ENCODE measurements at regions not wholly inside any gene's neighbourhood (a gene's known extent, or its start where the extent isn't known, plus 50 kb on each side); places are given as distances from the start of the nearest gene placed in this dataset.
"Not testable (repeated sequence)": the region's sequence is repeated elsewhere in the genome, so short reads cannot be mapped to it uniquely, and the experiment has no call there.

GRCh38 chr12:124702736-124703135, 135.3 kb upstream of the NCOR2 start:
- no peak for DNase-seq (ENCODE audit: low spot score in 2 of 2)
- no peak overlapping the region for H3K4me3 Mint-ChIP-seq
- no peaks in the 10 kb centered on the region for H3K4me1 Mint-ChIP-seq
- no peak overlapping the region for H3K27ac Mint-ChIP-seq (ENCODE audit: low read depth)
- peaks cover 12% of the 10 kb centered on the region for H3K27me3 Mint-ChIP-seq
- H3K36me3 Mint-ChIP-seq (ENCODE audit: insufficient read depth) = peaks cover 1% of the 10 kb centered on the region
- ATAC-seq (replicated peaks; ENCODE audit: extremely low read depth, poor library complexity, severe bottlenecking) = no peak
- no peaks in the 10 kb centered on the region for H3K9me3 Mint-ChIP-seq

- Mint-ChIP-seq H3K27ac (ENCODE audit: low read depth) (no peak overlapping the region), H3K4me3 (no peak overlapping the region), H3K9me3 (no peaks in the 10 kb centered on the region), H3K4me1 (no peaks in the 10 kb centered on the region), H3K27me3 (peaks cover 12% of the 10 kb centered on the region), H3K36me3 (ENCODE audit: insufficient read depth) (peaks cover 1% of the 10 kb centered on the region)
- ATAC-seq (replicated peaks; ENCODE audit: extremely low read depth, poor library complexity, severe bottlenecking) (no peak), DNase-seq (ENCODE audit: low spot score in 2 of 2) (no peak)
These were observed 133.6 kb upstream of the NCOR2 start for GRCh38 chr12:124700810-124701592.

GRCh38 chr12:124699909-124700308, 132.5 kb upstream of the NCOR2 start:
- Mint-ChIP-seq H3K27ac (ENCODE audit: low read depth) (no peak overlapping the region), H3K36me3 (ENCODE audit: insufficient read depth) (peaks cover 1% of the 10 kb centered on the region), H3K27me3 (peaks cover 12% of the 10 kb centered on the region), H3K4me3 (no peak overlapping the region), H3K9me3 (no peaks in the 10 kb centered on the region), H3K4me1 (peaks cover 6% of the 10 kb centered on the region)
- ATAC-seq (replicated peaks; ENCODE audit: extremely low read depth, poor library complexity, severe bottlenecking) (no peak), DNase-seq (ENCODE audit: low spot score in 2 of 2) (no peak)

- Mint-ChIP-seq H3K4me3 (no peak overlapping the region), H3K27me3 (peaks cover 12% of the 10 kb centered on the region), H3K36me3 (ENCODE audit: insufficient read depth) (no peaks in the 10 kb centered on the region), H3K4me1 (peaks cover 15% of the 10 kb centered on the region), H3K9me3 (no peaks in the 10 kb centered on the region), H3K27ac (ENCODE audit: low read depth) (no peak overlapping the region)
- ATAC-seq (replicated peaks; ENCODE audit: extremely low read depth, poor library complexity, severe bottlenecking) (no peak), DNase-seq (ENCODE audit: low spot score in 2 of 2) (no peak)
These were observed 131.5 kb upstream of the NCOR2 start for GRCh38 chr12:124698998-124699305.

GRCh38 chr12:124698211-124698997, 131.0 kb upstream of the NCOR2 start:
- Mint-ChIP-seq H3K4me3 (no peak overlapping the region), H3K36me3 (ENCODE audit: insufficient read depth) (no peaks in the 10 kb centered on the region), H3K9me3 (no peaks in the 10 kb centered on the region), H3K27me3 (peaks cover 12% of the 10 kb centered on the region), H3K4me1 (peaks cover 16% of the 10 kb centered on the region), H3K27ac (ENCODE audit: low read depth) (no peak overlapping the region)
- no peak for ATAC-seq (replicated peaks; ENCODE audit: extremely low read depth, poor library complexity, severe bottlenecking)
- DNase-seq (ENCODE audit: low spot score in 2 of 2) = no peak

- DNase-seq (ENCODE audit: low spot score in 2 of 2); ATAC-seq (replicated peaks; ENCODE audit: extremely low read depth, poor library complexity, severe bottlenecking); H3K36me3 Mint-ChIP-seq (ENCODE audit: insufficient read depth); H3K4me3 Mint-ChIP-seq; H3K9me3 Mint-ChIP-seq; H3K27ac Mint-ChIP-seq (ENCODE audit: low read depth): not testable (repeated sequence)
- H3K4me1 Mint-ChIP-seq = peaks cover 16% of the 10 kb centered on the region
- peaks cover 12% of the 10 kb centered on the region for H3K27me3 Mint-ChIP-seq
These were observed 130.3 kb upstream of the NCOR2 start for GRCh38 chr12:124697722-124698121.

- H3K9me3 Mint-ChIP-seq = no peaks in the 10 kb centered on the region
- H3K27me3 Mint-ChIP-seq = peaks cover 12% of the 10 kb centered on the region
- ATAC-seq (replicated peaks; ENCODE audit: extremely low read depth, poor library complexity, severe bottlenecking) (no peak), DNase-seq (ENCODE audit: low spot score in 2 of 2) (no peak)
- H3K27ac Mint-ChIP-seq (ENCODE audit: low read depth) = no peak overlapping the region
- no peak overlapping the region for H3K4me3 Mint-ChIP-seq
- peaks cover 16% of the 10 kb centered on the region for H3K4me1 Mint-ChIP-seq
- H3K36me3 Mint-ChIP-seq (ENCODE audit: insufficient read depth) = no peaks in the 10 kb centered on the region
These were observed 129.5 kb upstream of the NCOR2 start for GRCh38 chr12:124696693-124697476.

GRCh38 chr12:124695861-124696260, 128.4 kb upstream of the NCOR2 start:
- Mint-ChIP-seq H3K27me3 (peaks cover 12% of the 10 kb centered on the region), H3K36me3 (ENCODE audit: insufficient read depth) (no peaks in the 10 kb centered on the region), H3K4me3 (no peak overlapping the region), H3K27ac (ENCODE audit: low read depth) (peak overlapping the region; percentile 69), H3K9me3 (no peaks in the 10 kb centered on the region), H3K4me1 (peaks cover 16% of the 10 kb centered on the region)
- DNase-seq (ENCODE audit: low spot score in 2 of 2) (no peak), ATAC-seq (replicated peaks; ENCODE audit: extremely low read depth, poor library complexity, severe bottlenecking) (no peak)

- ATAC-seq (replicated peaks; ENCODE audit: extremely low read depth, poor library complexity, severe bottlenecking) (no peak), DNase-seq (ENCODE audit: low spot score in 2 of 2) (no peak)
- Mint-ChIP-seq H3K36me3 (ENCODE audit: insufficient read depth) (no peaks in the 10 kb centered on the region), H3K9me3 (no peaks in the 10 kb centered on the region), H3K27ac (ENCODE audit: low read depth) (peak overlapping the region; percentile 69), H3K4me1 (peaks cover 16% of the 10 kb centered on the region), H3K4me3 (no peak overlapping the region), H3K27me3 (peaks cover 12% of the 10 kb centered on the region)
These were observed 127.6 kb upstream of the NCOR2 start for GRCh38 chr12:124694846-124695497.

GRCh38 chr12:124694250-124694649, 126.8 kb upstream of the NCOR2 start:
- peak overlapping the region; percentile 46 for H3K4me3 Mint-ChIP-seq
- H3K4me1 Mint-ChIP-seq = peaks cover 20% of the 10 kb centered on the region
- no peak overlapping the region for H3K27ac Mint-ChIP-seq (ENCODE audit: low read depth)
- peak; percentile 79 for ATAC-seq (replicated peaks; ENCODE audit: extremely low read depth, poor library complexity, severe bottlenecking)
- no peaks in the 10 kb centered on the region for H3K36me3 Mint-ChIP-seq (ENCODE audit: insufficient read depth)
- no peaks in the 10 kb centered on the region for H3K9me3 Mint-ChIP-seq
- H3K27me3 Mint-ChIP-seq = peaks cover 8% of the 10 kb centered on the region
- no peak for DNase-seq (ENCODE audit: low spot score in 2 of 2)

GRCh38 chr12:124693111-124693723, 125.8 kb upstream of the NCOR2 start:
- ATAC-seq (replicated peaks; ENCODE audit: extremely low read depth, poor library complexity, severe bottlenecking) = no peak
- no peak overlapping the region for H3K4me3 Mint-ChIP-seq
- no peaks in the 10 kb centered on the region for H3K9me3 Mint-ChIP-seq
- H3K27ac Mint-ChIP-seq (ENCODE audit: low read depth) = no peak overlapping the region
- H3K27me3 Mint-ChIP-seq = no peaks in the 10 kb centered on the region
- peaks cover 27% of the 10 kb centered on the region for H3K4me1 Mint-ChIP-seq
- no peaks in the 10 kb centered on the region for H3K36me3 Mint-ChIP-seq (ENCODE audit: insufficient read depth)
- no peak for DNase-seq (ENCODE audit: low spot score in 2 of 2)

GRCh38 chr12:124692443-124692842, 125.0 kb upstream of the NCOR2 start:
- DNase-seq (ENCODE audit: low spot score in 2 of 2) (no peak), ATAC-seq (replicated peaks; ENCODE audit: extremely low read depth, poor library complexity, severe bottlenecking) (no peak)
- Mint-ChIP-seq H3K27me3 (no peaks in the 10 kb centered on the region), H3K9me3 (no peaks in the 10 kb centered on the region), H3K4me3 (no peak overlapping the region), H3K27ac (ENCODE audit: low read depth) (no peak overlapping the region), H3K4me1 (peaks cover 35% of the 10 kb centered on the region), H3K36me3 (ENCODE audit: insufficient read depth) (peaks cover under 1% of the 10 kb centered on the region)
